HepG2 (cell line): ENCODE measurements at regions not wholly inside any gene's neighbourhood (a gene's known extent, or its start where the extent isn't known, plus 50 kb on each side); places are given as distances from the start of the nearest gene placed in this dataset.

Source experiments
- ATAC-seq: fragments of 200-7000 bp; cut with Tn5 transposase; 3 replicates; pipeline ENCODE4 v1.9.1; 2020; ENCODE audit warnings: mild to moderate bottlenecking, moderate library complexity
- BruUV-seq: library from RNA; stranded (reverse); fragments of 400-500 nt; replicated peaks from 2 replicates; lab custom pipeline; 2021; lab: Mats Ljungman, UMichigan
- CTCF ChIA-PET: fragments of 300-600 bp; formaldehyde crosslinking; extraction: SDS; loops from one replicate; lab custom pipeline; 2021; ENCODE audit warnings: low total read pairs, inconsistent platforms, low intra/inter-chr PET ratio; lab: Yijun Ruan, JAX
- POLR2A ChIA-PET: fragments of 350-600 bp; sonication (Branson Sonifier 250); formaldehyde crosslinking; loops from one replicate; lab custom pipeline; 2020; ENCODE audit warnings: antibody characterized with exemption, inconsistent platforms; lab: Yijun Ruan, JAX
- DNase-seq: peaks from one replicate; pipeline ENCODE4 v3.0.0-alpha.2; 2015; ENCODE audit warnings: low spot score
- FAIRE-seq: peaks from 3 replicates; lab custom pipeline; 2011; peaks lifted over from hg19 to GRCh38; lab: Jason Lieb, UNC
- H2AFZ ChIP-seq: one replicate; pipeline ENCODE4 v1.6.1; 2011; ENCODE audit warnings: low read length, inconsistent platforms
- H3K27ac ChIP-seq: fragments of 300-600 bp; 3 replicates; pipeline ENCODE4 v1.8.0; 2011; ENCODE audit warnings: mixed run types, mild to moderate bottlenecking, mixed read lengths, low read length, inconsistent platforms; ENCODE audit not compliant: insufficient read depth; ENCODE audit errors: extremely low read length
- H3K27me3 ChIP-seq, 2 experiments: fragments of 200-600 bp in 1 of 2; 2 replicates in 1 of 2; 3 replicates in 1 of 2; pipeline versions ENCODE4 v1.6.0 to v1.8.0; 2011; ENCODE audit warnings: low read length in 2 of 2, mild to moderate bottlenecking in 2 of 2, moderate library complexity in 2 of 2, inconsistent platforms in 1 of 2; ENCODE audit not compliant: insufficient read depth in 2 of 2, control insufficient read depth in 1 of 2
- H3K36me3 ChIP-seq, 2 experiments: fragments of 200-600 bp in 1 of 2; replicated peaks in 1 of 2; 2 replicates in 1 of 2; 3 replicates in 1 of 2; pipeline versions ENCODE4 v1.5.1 to v1.8.0; 2011; ENCODE audit warnings: low read length in 2 of 2, inconsistent platforms in 1 of 2; ENCODE audit not compliant: insufficient read depth in 2 of 2, control insufficient read depth in 1 of 2
- H3K4me1 ChIP-seq: 2 replicates; pipeline ENCODE4 v1.5.1; 2012; ENCODE audit warnings: low read length, inconsistent platforms; ENCODE audit not compliant: insufficient read depth
- H3K4me2 ChIP-seq: 2 replicates; pipeline ENCODE4 v1.6.0; 2011; ENCODE audit warnings: low read depth, low read length, inconsistent platforms
- H3K4me3 ChIP-seq, 3 experiments: fragments of 200-600 bp in 1 of 3; sonication (generic), shearing (Covaris generic) in 1 of 3; replicated peaks in 1 of 3; 2 replicates each; pipeline ENCODE4 v1.5.1; 2011 to 2016; ENCODE audit warnings: low read length in 3 of 3, inconsistent platforms in 2 of 3, low read depth in 2 of 3, mild to moderate bottlenecking in 2 of 3, control low read depth in 1 of 3, mixed read lengths in 1 of 3; ENCODE audit not compliant: insufficient read depth in 1 of 3
- H3K79me2 ChIP-seq: one replicate; pipeline ENCODE4 v1.6.1; 2011; ENCODE audit warnings: low read length, inconsistent platforms; ENCODE audit not compliant: insufficient read depth
- H3K9ac ChIP-seq: 2 replicates; pipeline ENCODE4 v1.6.0; 2011; ENCODE audit warnings: mild to moderate bottlenecking, low read depth, low read length, inconsistent platforms; ENCODE audit not compliant: insufficient read depth
- H3K9me3 ChIP-seq: 2 replicates; pipeline ENCODE4 v1.5.1; 2012; ENCODE audit warnings: mild to moderate bottlenecking, low read length
- H4K20me1 ChIP-seq: 2 replicates; pipeline ENCODE4 v1.6.0; 2011; ENCODE audit warnings: inconsistent platforms, mild to moderate bottlenecking, low read length, moderate library complexity; ENCODE audit not compliant: insufficient read depth
- ARNTL ChIP-seq: sonication (generic); formaldehyde crosslinking; IDR thresholded peaks from 2 replicates; pipeline ENCODE4 v1.4.0; 2020; ENCODE audit warnings: mild to moderate bottlenecking, missing genetic modification reagents
- FIP1L1 ChIP-seq: fragments of 200-400 bp; formaldehyde crosslinking; IDR thresholded peaks from 2 replicates; pipeline ENCODE4 v1.6.1; 2018; ENCODE audit warnings: low read depth, mild to moderate bottlenecking, low read length, moderate library complexity, borderline replicate concordance; ENCODE audit not compliant: insufficient read depth
- FOXA3 ChIP-seq: IDR thresholded peaks from 2 replicates; pipeline ENCODE4 v1.6.1; 2016; ENCODE audit warnings: missing genetic modification reagents, missing compliant biosample characterization
- HIVEP1 ChIP-seq: sonication (generic); formaldehyde crosslinking; IDR thresholded peaks from 2 replicates; pipeline ENCODE4 v1.4.0; 2020; ENCODE audit warnings: mild to moderate bottlenecking, missing genetic modification reagents
- HMG20B ChIP-seq: conservative IDR thresholded peaks from 2 replicates; pipeline ENCODE4 v1.6.1; 2016; ENCODE audit warnings: missing genetic modification reagents, missing compliant biosample characterization
- SKI ChIP-seq: fragments of 450-650 bp; IDR thresholded peaks from one replicate; pipeline ENCODE4 v1.6.1; 2018; ENCODE audit warnings: mild to moderate bottlenecking; ENCODE audit not compliant: partially characterized antibody
- WIZ ChIP-seq: sonication (generic); formaldehyde crosslinking; IDR thresholded peaks from 2 replicates; pipeline ENCODE4 v1.5.1; 2020; ENCODE audit warnings: mild to moderate bottlenecking, missing genetic modification reagents
- ZNF235 ChIP-seq: sonication (generic); formaldehyde crosslinking; IDR thresholded peaks from 2 replicates; pipeline ENCODE4 v1.8.1; 2023; ENCODE audit warnings: mild to moderate bottlenecking, missing genetic modification reagents, borderline replicate concordance
- ZNF251 ChIP-seq: sonication (generic); formaldehyde crosslinking; IDR thresholded peaks from 2 replicates; pipeline ENCODE4 v1.9.0; 2021; ENCODE audit warnings: mild to moderate bottlenecking, missing genetic modification reagents
- WGBS: methylation state at CpG from one replicate; pipeline ENCODE4 v1.1.6; 2017; ENCODE audit warnings: low lambda C conversion rate; 5-methylcytosine and 5-hydroxymethylcytosine counted together
- in situ Hi-C: cut with HindIII; loops from 2 replicates; pipeline ENCODE4 v1.10.0; 2017; ENCODE audit warnings: low pct_unique_long_range_greater_than_20kb; ENCODE audit not compliant: extremely low pct_ligation_motif_present
- intact Hi-C: fragments of 100-400 bp; cut with micrococcal nuclease; formaldehyde crosslinking; loops from one replicate; pipeline ENCODE4 v1.10.0; 2022; ENCODE audit not compliant: unreplicated experiment
- TF ChIP-seq, protein P1 (sequence below): sonication (generic); formaldehyde crosslinking; IDR thresholded peaks from 2 replicates; pipeline ENCODE4 v1.9.0; 2022; ENCODE audit warnings: missing genetic modification reagents, mild to moderate bottlenecking, borderline replicate concordance

DNA sequence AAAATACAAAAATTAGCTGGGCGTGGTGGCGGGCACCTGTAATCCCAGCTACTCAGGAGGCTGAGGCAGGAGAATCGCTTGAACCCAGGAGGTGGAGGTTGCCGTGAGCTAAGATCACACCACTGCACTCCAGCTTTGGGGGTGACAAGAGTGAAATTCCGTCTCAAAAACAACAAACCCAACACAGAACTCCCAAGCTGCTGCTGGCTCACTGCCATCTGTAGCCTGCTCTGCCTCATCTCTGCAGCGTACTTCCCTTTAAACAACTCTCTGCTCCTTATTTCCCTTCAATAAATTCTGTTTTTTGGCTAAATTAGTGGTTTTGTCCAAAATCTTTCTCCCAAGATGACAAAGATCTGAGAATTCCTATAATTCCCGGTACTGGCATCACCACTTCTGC, 189.2 kb upstream of the GALNT17 start:
- Histone ChIP-seq H3K4me3 (no peak overlapping the region), H3K27me3 (no peaks in the 10 kb centered on the region), H3K4me2 (no peak overlapping the region), H3K9me3 (no peaks in the 10 kb centered on the region; the same call in 1 of the 2 replicates), H4K20me1 (no peaks in the 10 kb centered on the region), H3K36me3 (no peaks in the 10 kb centered on the region), H3K9ac (no peak overlapping the region), H3K27ac (no peak overlapping the region), H2AFZ (no peak overlapping the region), H3K4me1 (no peaks in the 10 kb centered on the region), H3K79me2 (no peaks in the 10 kb centered on the region)
- ATAC-seq (no peak), DNase-seq (no peak), FAIRE-seq (no peak)
- CTCF ChIA-PET, result no interaction called here
- intact Hi-C loops, result no loop called here
- TF ChIP-seq HIVEP1 (CRISPR knock-in tag) (no peak), SKI (no peak), ARNTL (CRISPR knock-in tag) (no peak), HMG20B (CRISPR knock-in tag) (no peak), FIP1L1 (no peak), FOXA3 (CRISPR knock-in tag) (no peak)
- TF ChIP-seq, protein P1, sequence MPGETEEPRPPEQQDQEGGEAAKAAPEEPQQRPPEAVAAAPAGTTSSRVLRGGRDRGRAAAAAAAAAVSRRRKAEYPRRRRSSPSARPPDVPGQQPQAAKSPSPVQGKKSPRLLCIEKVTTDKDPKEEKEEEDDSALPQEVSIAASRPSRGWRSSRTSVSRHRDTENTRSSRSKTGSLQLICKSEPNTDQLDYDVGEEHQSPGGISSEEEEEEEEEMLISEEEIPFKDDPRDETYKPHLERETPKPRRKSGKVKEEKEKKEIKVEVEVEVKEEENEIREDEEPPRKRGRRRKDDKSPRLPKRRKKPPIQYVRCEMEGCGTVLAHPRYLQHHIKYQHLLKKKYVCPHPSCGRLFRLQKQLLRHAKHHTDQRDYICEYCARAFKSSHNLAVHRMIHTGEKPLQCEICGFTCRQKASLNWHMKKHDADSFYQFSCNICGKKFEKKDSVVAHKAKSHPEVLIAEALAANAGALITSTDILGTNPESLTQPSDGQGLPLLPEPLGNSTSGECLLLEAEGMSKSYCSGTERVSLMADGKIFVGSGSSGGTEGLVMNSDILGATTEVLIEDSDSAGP, result no peak
- POLR2A ChIA-PET, result no interaction called here
- BruUV-seq, result no TSS peak
- in situ Hi-C loops, result no loop called here
- whole genome bisulfite sequencing, result 33% methylated on average over 5 of the region's 7 CpGs

DNA sequence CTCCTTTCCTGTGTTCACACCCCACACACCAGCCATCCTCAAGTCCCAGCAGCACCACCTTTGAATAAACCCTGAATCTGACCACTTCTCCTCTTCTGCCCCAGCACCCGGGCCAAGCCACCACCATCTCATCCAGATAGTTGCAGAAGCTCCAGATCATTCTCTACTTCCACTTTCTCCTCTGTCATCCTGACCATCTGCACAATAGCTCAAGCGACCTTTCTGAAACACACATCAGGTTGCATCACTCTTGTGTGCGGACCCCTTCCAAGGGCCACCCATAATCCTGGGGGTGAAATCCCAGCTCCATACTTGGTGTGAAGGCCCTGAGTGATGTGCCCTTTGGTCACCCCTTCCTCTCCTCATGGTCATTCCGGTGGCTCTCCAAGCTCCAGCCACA, 187.4 kb upstream of the GALNT17 start:
- Histone ChIP-seq H3K27me3 (no peaks in the 10 kb centered on the region), H3K4me2 (no peak overlapping the region), H3K9ac (no peak overlapping the region), H3K9me3 (peaks cover 14% of the 10 kb centered on the region; the same call in 1 of the 2 replicates), H3K4me3 (no peak overlapping the region), H4K20me1 (no peaks in the 10 kb centered on the region), H3K36me3 (no peaks in the 10 kb centered on the region), H3K4me1 (no peaks in the 10 kb centered on the region), H3K27ac (no peak overlapping the region), H2AFZ (no peak overlapping the region), H3K79me2 (no peaks in the 10 kb centered on the region)
- DNase-seq (no peak), ATAC-seq (no peak), FAIRE-seq (no peak)
- no peak for TF ChIP-seq WIZ
- TF ChIP-seq ZNF235 (CRISPR knock-in tag), result no peak
- TF ChIP-seq ZNF251 (CRISPR knock-in tag), result no peak
- intact Hi-C loops, result no loop called here
- POLR2A ChIA-PET, result no interaction called here
- 19% methylated on average over 4 of the region's 4 CpGs for WGBS
- in situ Hi-C loops, result no loop called here
- CTCF ChIA-PET, result no interaction called here
- no TSS peak for BruUV-seq
